ENCODE measurements at regions not wholly inside any gene's neighbourhood (a gene's known extent, or its start where the extent isn't known, plus 50 kb on each side); places are given as distances from the start of the nearest gene placed in this dataset.

DNA sequence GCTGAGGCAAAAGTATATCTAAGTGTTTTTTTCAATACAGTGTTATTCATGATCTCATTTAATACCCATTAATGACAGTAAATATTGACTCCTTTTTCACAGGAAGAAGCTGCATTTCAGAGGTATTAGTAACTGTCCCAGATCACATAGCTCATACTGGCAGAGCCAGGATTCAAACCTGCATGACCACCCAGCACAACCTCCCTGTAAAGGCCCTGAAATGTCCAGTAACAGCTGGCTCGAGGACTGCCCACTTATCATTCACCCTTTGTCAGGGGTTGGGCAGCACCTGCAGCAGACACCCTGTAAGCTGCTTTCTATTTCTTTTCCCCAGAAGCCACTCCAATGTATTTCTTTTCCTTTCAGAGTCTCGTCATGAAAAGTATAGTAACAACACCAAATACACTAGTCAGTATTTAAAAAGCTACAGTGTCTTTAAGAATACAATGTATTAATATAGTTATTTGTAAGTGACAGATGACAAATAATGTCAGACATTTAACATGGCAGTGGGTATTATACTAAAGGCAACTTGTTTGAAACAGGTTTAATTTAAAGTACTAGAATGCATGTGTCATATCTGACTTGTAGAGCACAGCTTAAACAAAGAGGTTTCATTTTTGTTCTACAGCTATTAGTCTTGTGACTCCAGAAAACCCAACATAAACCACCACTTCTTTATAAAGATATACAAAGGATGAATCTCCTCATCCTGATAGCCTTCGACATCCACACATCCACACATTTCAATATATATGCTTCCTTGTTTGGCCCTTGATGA lies 841.6 kb upstream of the GJE1 start:
- DNase-seq: no peak

DNA sequence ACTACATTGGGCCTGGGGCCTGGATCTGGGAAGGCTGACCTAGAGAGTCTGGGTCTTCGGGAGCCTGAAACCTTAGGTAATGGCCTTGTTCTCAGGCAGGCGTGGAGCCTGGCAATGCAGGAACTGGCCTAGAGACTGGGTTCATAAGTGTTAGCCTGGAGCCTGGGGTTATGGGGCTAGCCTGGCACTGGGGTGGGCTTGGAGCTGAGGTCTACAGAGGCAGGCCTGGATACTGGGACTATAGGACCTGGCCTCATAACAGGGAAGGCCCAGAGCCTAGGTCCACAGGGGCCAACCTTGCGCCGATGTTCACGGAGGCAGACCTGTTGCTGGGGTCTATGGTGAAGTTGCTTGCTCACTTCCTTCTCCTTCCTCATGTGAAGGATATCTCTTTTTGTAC lies 843.8 kb upstream of the GJE1 start:
- DNase-seq: no peak

- no peak for DNase-seq
These were observed 850.5 kb upstream of the GJE1 start for GRCh38 chr6:141282263-141282662.

- no peak for DNase-seq
These were observed 863.0 kb upstream of the GJE1 start for GRCh38 chr6:141269684-141270083.

DNA sequence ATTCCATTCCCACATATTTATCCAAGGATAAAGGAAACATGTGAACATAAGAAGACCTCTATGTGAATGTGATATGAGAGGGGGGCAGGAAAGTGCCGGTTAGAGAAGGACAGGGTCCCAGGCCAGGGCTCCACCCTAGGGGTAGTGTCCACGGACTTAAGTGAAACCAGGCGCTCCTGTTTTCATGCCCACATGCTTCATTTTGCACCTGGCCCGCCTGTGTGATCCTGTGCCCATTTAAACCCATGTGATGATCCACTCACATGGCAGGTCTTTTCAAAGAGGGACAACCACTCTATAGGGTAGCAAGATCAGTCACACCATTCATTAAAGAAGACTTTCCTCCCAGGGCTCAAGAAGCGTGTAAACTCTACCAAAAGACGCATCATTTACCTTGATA lies 865.3 kb upstream of the GJE1 start:
- no peak for DNase-seq

GRCh38 chr6:141265756-141266623 lies 866.7 kb upstream of the GJE1 start:
- DNase-seq: no peak

GRCh38 chr6:141264101-141264500 lies 868.6 kb upstream of the GJE1 start:
- no peak for DNase-seq

DNA sequence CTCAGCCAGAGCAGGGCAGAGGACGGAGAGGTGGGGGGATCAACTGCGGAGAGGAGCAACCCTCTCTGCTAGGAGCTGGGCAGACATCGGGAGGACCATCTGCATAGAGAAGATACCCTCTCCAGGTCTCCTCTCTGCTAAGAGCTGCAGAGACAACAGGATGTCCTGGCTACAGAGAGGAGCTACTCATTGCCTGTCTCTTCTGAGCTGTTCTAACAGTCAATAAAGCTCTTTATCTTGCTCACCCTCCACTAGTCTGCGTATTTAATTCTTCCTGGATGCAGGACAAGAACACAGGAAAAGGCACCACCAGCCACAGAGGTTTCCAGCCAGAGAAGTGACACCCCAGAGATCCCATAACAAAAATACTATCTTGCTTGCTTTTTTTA lies 871.1 kb upstream of the GJE1 start:
- no peak for DNase-seq

DNA sequence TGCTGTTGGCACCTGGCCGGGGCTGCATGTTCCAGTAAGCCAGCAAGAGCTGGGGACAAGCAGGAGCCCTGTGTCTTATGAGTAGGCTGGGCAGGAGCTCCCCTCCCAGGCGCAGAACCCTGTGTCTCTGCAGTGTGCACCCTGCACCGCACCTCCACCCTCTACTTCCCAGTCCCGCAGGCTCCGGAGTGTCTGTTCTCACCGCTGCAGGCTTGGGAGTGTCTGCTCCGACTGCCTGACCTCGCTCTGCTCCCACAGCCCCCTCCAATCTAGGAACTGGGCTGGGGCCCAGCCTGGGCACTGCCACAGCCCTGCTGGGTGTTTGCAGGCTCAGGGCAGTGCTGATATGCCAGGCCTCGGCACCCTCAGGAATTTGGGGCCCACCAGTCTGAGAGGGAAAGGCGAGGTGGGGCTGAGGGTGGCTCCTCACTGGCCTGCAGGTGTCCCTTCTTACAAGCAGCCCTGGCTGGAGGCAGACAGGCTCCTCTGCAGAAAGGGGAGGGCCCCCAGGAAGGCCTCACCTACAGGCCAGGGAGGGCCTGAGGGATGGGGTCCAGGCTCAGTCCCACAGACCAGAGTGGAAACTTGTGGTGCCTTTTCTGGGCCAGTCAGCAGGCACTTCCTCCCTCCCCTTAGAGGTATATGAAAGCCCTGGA lies 871.6 kb upstream of the GJE1 start:
- no peak for DNase-seq

DNA sequence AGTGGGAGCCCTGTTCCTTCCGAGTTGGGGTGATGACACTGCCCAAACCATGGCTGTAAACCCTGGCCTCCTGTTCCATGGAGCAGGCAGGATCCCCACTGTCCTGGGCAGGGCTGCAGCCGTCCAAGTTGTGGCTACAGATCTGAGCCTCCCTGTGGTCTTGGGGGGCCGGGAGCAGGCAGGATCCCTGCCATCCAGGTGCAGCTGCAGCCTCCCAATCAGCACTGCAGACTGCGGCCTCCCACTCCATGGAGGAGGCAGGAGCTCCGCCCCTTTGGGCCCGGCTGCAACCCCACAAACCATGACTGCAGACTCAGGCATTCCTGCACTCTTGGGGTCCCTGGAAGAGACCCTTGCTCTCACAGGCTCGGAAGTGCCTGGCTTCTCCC lies 872.1 kb upstream of the GJE1 start:
- DNase-seq: no peak

DNA sequence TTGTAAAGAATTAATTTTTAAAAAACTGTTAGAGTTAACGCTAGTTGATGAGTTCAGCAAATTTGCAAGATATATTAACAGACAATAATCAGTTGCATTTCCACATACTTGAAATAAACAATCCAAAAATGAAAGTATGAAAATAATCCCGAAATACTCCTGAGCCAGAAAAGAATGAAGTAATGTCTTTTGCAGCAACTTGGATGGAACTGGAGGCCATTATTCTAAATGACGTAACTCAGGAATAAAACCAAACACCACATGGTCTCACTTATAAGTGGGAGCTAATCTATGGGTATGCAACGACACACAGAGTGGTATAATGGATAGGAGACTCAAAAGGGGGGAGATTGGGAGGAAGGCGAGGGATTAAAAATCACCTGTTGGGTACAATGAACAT lies 872.9 kb upstream of the GJE1 start:
- no peak for DNase-seq

DNA sequence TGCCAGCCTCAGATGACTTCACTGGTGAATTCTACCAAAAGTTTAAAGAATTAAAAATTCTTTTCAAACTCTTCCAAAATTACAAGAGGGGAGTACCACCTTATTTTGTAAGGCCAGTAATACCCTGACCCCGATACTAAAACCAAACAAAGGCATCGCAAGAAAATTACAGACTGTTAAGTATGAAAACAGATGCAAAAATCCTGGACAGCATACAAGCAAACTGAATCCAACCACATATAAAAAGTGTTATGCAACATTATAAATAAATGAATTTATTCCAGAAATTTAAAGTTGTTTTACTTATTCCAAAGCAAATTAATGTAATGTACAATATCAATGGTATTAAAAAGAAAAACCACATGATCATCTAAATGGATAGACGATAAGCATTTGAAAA lies 873.6 kb upstream of the GJE1 start:
- DNase-seq: no peak

DNA sequence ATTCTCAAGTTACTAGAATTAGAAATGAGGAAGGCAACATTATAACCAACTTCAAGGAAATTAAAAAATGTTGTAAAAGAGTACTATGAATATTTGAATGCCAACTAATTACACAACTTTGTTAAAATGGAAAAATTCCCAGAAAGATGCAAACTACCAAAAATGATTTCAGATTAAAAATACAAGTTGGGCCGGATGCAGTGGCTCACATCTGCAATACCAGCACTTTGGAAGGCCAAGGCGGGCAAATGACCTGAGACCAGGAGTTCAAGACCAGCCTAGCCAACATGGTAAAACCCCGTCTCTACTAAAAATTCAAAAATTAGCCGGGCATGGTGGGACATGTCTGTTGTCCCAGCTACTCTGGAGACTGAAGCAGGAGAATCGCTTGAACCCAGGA lies 874.2 kb upstream of the GJE1 start:
- DNase-seq: no peak

DNA sequence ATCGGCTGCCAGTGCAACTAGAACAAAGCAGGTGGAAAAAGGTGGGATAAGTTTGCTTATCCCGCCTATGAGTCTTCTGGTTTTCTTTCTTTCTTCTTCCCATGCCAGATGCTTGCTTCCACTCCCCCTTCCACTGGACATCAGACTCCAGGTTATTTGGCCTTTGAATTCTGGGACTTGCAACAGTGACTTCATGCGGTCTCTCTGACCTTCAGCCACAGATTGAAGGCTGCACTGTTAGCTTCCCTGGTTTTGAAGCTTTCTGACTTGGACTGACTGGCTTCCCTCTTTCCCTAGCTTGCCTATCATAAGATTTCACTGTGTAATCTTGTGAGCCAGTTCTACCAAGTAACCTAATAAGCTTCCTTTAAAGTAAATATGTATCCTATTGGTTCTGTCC lies 878.4 kb upstream of the GJE1 start:
- no peak for DNase-seq

DNA sequence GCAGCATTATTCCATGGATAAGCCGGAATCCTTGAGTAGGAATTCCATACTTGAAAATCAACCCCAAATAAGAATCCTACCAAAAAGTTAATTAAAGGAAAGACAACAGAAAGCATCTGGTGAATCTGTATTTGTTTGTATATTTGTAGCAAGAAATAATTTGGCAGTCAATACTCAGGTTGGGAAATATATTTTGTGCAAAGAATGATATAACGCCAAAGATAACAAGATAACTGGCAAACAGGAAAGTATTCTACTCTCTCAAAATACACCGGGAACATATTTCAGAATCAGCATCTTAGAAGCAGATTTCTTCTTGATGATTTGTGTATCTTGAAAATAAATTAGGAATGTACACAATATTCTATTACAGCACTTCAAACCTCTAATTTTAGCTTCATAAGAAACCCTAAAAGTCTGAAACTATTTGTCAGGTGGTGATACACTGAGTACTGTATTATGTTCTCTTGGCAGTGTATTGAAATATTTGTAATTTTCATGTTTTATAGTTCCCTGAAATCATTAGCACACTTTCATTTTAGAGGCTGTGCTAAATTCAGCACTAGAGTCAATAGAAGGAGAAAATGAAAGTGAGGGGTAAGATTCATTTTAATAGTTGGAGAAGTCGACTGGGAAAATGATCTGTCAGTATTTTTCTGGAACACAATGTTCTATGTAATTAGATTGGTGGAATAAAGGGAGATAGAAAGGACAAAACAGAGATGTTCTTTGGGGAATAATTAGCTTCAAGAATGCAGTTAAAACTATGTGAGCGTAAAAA lies 879.7 kb upstream of the GJE1 start:
- no peak for DNase-seq

DNA sequence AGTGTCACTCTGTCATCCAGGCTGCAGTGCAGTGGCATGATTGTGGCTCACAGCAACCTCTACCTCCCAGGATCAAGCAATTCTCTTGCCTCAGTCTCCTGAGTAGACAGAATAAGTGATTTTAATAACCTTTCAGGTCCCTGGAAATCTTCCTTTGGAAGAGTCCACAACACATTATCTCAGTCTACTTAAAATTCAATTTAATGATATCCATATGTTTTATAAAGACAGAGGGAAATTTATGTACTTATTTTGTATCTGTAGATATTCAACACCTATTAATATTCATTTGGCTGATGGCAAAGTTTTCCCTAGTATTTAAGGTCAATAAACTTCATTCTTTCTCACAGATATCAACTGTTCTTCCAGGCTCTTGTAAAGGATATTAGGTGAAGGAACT lies 881.4 kb upstream of the GJE1 start:
- no peak for DNase-seq

GRCh38 chr6:141248021-141248799 lies 884.5 kb upstream of the GJE1 start:
- no peak for DNase-seq

DNA sequence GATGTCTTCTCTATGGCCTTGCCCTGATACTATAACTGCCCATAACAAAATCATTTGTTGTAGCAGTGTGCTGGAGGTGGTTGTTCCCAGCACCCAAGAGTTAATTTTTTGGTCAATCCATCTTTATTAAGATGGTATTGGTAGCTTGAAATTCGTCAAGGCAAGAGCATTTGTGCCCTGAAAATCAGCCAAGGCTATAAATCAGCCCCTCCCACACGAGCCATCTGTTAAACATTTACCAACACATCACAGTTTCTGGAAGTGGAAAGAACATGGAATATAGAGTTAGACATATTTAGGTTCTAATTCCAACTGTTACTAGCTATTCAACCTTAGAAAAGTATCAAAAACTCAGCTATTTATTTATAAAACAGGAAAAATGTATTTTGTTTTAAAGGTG lies 888.4 kb upstream of the GJE1 start:
- DNase-seq: no peak

DNA sequence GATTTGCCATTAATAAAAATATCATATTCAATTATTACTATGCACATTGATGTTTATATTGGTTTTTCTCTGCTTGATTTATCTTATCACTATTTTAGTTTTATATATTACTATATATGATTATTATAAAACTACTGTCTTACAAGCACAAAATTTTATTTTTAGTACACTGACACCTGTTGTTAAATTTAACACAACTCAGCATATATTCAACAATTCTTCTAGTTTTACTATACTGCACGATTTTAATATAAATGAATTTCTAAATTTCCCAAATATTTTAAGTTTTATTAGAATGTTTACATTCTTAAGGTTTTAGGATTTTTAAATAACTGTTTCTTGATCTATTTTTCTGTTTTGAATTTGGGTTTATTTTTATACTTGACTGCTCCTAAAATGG lies 889.8 kb upstream of the GJE1 start:
- DNase-seq: no peak

DNA sequence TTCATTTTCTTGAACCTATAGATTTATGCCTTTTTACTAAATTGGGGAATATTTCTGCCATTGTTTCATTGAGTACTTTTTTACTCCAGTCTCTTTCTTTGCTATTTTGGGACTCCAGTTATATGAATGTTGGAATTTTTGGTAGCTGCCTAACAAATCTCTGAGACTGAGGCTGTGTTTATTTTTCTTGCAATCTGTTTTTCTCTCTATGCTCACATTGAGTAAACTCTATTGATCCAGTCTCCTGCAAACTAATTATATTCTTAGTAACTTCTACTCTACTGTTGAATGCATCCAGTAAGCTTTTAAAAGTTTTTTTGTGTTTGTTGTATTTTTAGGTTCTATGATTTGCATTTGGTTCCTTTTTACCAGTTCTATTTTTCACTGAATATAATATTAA lies 903.4 kb upstream of the GJE1 start:
- DNase-seq: no peak

GRCh38 chr6:141218583-141218982 lies 914.1 kb upstream of the GJE1 start:
- DNase-seq: no peak

DNA sequence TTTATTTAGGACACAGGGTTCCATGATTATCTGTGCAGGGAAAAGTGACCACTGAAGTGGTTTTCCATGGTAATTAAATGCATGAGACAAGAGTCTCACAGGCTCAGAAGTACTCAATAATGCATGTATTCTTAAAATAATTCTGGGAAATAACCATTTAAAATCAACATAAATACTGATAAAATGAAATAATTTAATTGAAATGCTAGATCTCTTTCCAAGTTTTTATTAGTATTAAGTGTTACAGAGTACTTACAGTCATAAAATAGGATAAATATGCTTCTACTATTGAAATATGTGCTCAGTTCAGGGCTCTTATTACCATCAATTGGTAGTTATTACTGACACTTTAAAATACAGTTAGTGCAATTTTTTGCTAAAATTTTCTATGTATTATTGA lies 916.0 kb upstream of the GJE1 start:
- no peak for DNase-seq

Measured in femur (tissue), 1 donor.